ENCODE measurements at regions not wholly inside any gene's neighbourhood (a gene's known extent, or its start where the extent isn't known, plus 50 kb on each side); places are given as distances from the start of the nearest gene placed in this dataset.

GRCh38 chr22:25402501-25403283, 161.8 kb upstream of the GRK3 start:
- no peak for TF ChIP-seq SP1 (IDR thresholded peaks at IDR 0.05)
- TF ChIP-seq SP1 (CRISPR knock-in tag; IDR thresholded peaks at IDR 0.05) = no peak
- peak; percentile 52 for TF ChIP-seq CTCF (CRISPR knock-in tag; IDR thresholded peaks at IDR 0.05)
- TF ChIP-seq CEBPB (IDR thresholded peaks at IDR 0.05; ENCODE audit: borderline replicate concordance, low read depth, low read length) = no peak
- TF ChIP-seq TRIM24 (CRISPR knock-in tag; IDR thresholded peaks at IDR 0.05) = 0 out of 2 replicates have a peak, but pooled peaks have one; percentile 13
- no peak for TF ChIP-seq NFIC (IDR thresholded peaks at IDR 0.05; ENCODE audit: low read length)
- TF ChIP-seq RNF219 (CRISPR knock-in tag; IDR thresholded peaks at IDR 0.05) = no peak
- peak; percentile 97 for TF ChIP-seq ZSCAN25 (CRISPR knock-in tag; IDR thresholded peaks at IDR 0.05)
- no peak for TF ChIP-seq NFE2L1 (CRISPR knock-in tag; IDR thresholded peaks at IDR 0.05; ENCODE audit: borderline replicate concordance)
- TF ChIP-seq FOSL1 (CRISPR knock-in tag; IDR thresholded peaks at IDR 0.05; ENCODE audit: borderline replicate concordance) = no peak; the same call in 1 of the 2 replicates
- no peak for TF ChIP-seq CREB1 (IDR thresholded peaks at IDR 0.05)
- TF ChIP-seq CREB1 (CRISPR knock-in tag; IDR thresholded peaks at IDR 0.05) = peak; percentile 67; the same call in 1 of the 2 replicates
- TF ChIP-seq POLR2AphosphoS5 (IDR thresholded peaks at IDR 0.05; ENCODE audit: low read depth, low read length) = peak; percentile 68
- no peak for TF ChIP-seq ZNF180 (CRISPR knock-in tag; IDR thresholded peaks at IDR 0.05; ENCODE audit: borderline replicate concordance, low read depth)
- TF ChIP-seq ZNF350 (CRISPR knock-in tag; IDR thresholded peaks at IDR 0.05; ENCODE audit: borderline replicate concordance, low read depth) = peak; percentile 73; the same call in 1 of the 2 replicates

All from HepG2 (cell line).